ENCODE measurements at regions not wholly inside any gene's neighbourhood (a gene's known extent, or its start where the extent isn't known, plus 50 kb on each side); places are given as distances from the start of the nearest gene placed in this dataset.
A peak's percentile ranks its signal among the peaks of the same experiment; 100 is the strongest.

DNA sequence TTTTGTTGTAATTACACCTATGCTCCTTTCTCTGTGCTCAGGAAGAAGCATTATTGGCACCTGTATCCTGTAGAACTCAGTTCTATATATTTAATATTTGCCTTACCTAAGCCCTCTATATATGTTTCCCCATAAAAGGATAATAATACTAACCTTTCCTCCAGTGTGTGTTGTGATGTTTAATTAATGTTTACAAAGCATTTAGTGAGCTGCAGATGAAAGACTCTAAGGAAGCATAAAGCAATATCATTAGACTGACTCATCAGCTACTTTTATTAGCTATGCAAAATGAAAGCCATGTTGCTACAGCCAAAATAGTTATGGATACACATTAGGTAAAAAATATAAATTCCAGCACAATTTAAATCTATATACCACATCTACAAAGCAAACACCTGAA is 93.6 kb upstream of the PTPN13 start:
- no peaks in the 10 kb centered on the region for H3K36me3 ChIP-seq
- intact Hi-C loops (cut with DNase I), result loop anchor here in 2 of 4 donors (5.0 to 10.0 kb wide), 2 partner anchors 734 to 1962 kb away; no protein-coding TSS in a partner anchor
- DNase-seq, result no peak
- TF ChIP-seq POLR2A (IDR thresholded peaks at IDR 0.05), result no peak
- H3K9me3 ChIP-seq, result no peaks in the 10 kb centered on the region
- H3K27me3 ChIP-seq, result no peaks in the 10 kb centered on the region
- no peaks in the 10 kb centered on the region for H3K4me1 ChIP-seq (ENCODE audit: insufficient read depth)
- H3K27ac ChIP-seq, result no peak overlapping the region
- no peak overlapping the region for H3K4me3 ChIP-seq

GRCh38 chr4:86502081-86502480 is 92.0 kb upstream of the PTPN13 start:
- no peaks in the 10 kb centered on the region for H3K27me3 ChIP-seq
- no peak overlapping the region for H3K27ac ChIP-seq
- DNase-seq, result no peak
- intact Hi-C loops (cut with DNase I), result loop anchor here in 2 of 4 donors (5.0 to 10.0 kb wide), 2 partner anchors 733 to 1960 kb away; no protein-coding TSS in a partner anchor
- 90 to 93% (median 92%) methylated on average over 2 of the region's 2 CpGs for WGBS, 3 donors
- TF ChIP-seq CTCF (IDR thresholded peaks at IDR 0.05) (no peak), POLR2A (IDR thresholded peaks at IDR 0.05) (no peak), EP300 (IDR thresholded peaks at IDR 0.05) (no peak)
- no peaks in the 10 kb centered on the region for H3K4me1 ChIP-seq (ENCODE audit: insufficient read depth)
- H3K36me3 ChIP-seq, result no peaks in the 10 kb centered on the region
- H3K4me3 ChIP-seq, result no peak overlapping the region
- H3K9me3 ChIP-seq, result no peaks in the 10 kb centered on the region

DNA sequence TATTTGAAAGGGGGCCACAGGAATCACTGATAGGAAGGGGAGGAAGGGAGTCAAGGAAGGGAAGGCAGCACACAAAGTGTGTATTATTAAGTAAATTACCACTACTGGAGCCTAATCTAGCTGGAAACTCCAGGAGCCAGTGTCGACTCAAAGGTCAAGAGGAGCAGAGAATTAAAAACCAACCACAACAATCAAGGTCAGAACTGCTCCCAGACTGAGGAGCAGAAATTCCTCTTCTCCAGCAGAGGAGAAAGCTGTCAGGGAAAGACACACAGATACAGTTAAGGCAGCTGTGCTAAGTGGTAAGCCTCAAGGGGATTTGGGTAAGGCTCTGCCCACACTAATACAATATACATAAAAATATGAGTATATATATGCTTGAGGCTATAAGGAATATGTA is 87.5 kb upstream of the PTPN13 start:
- TF ChIP-seq POLR2A (IDR thresholded peaks at IDR 0.05), result no peak
- no peak for TF ChIP-seq EP300 (IDR thresholded peaks at IDR 0.05)
- TF ChIP-seq CTCF (IDR thresholded peaks at IDR 0.05), result no peak
- 3 to 19% (median 8%) methylated on average over 1 of the region's 1 CpG for WGBS, 3 donors

DNA sequence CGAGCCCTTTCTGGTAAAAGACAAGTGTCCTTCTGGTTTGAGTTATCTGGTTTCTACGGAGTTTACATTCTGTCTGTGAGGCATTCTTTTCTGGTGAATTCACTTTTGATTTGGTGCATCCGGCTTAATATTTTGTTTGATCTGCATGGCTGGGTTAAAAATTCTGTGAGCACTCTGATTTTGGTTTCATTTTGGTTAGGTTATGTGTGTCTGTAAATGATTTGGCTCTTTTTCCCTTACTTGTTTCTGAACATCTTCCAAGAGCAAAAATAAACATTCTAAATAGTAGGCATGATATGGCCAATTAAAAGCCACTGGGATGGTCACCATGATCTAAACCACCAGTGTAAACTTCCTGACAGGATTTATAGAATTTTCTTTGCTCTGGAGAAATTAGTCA is 85.7 kb upstream of the PTPN13 start:
- intact Hi-C loops (cut with DNase I), result loop anchor here in 1 of 4 donors (10.0 kb wide), 1 partner anchor 726 kb away; no protein-coding TSS in a partner anchor
- no peak for DNase-seq
- no peaks in the 10 kb centered on the region for H3K4me1 ChIP-seq (ENCODE audit: insufficient read depth)
- no peak for TF ChIP-seq POLR2A (IDR thresholded peaks at IDR 0.05)
- TF ChIP-seq CTCF (IDR thresholded peaks at IDR 0.05), result no peak
- TF ChIP-seq EP300 (IDR thresholded peaks at IDR 0.05), result no peak
- H3K27me3 ChIP-seq, result no peaks in the 10 kb centered on the region
- H3K4me3 ChIP-seq, result no peak overlapping the region
- WGBS, 3 donors, result 4 to 14% (median 9%) methylated on average over 3 of the region's 3 CpGs
- no peaks in the 10 kb centered on the region for H3K9me3 ChIP-seq
- H3K27ac ChIP-seq, result peak overlapping the region in 1 of 2 donors; percentile 22
- no peaks in the 10 kb centered on the region for H3K36me3 ChIP-seq

More for the DNA sequence above, 87.5 kb upstream of the PTPN13 start:
- H3K4me1 ChIP-seq (ENCODE audit: insufficient read depth), result no peaks in the 10 kb centered on the region
- no peaks in the 10 kb centered on the region for H3K36me3 ChIP-seq
- DNase-seq, result no peak
- no peaks in the 10 kb centered on the region for H3K27me3 ChIP-seq
- H3K4me3 ChIP-seq, result no peak overlapping the region
- no peak overlapping the region for H3K27ac ChIP-seq
- no peaks in the 10 kb centered on the region for H3K9me3 ChIP-seq
- intact Hi-C loops (cut with DNase I), result loop anchor here in 1 of 4 donors (10.0 kb wide), 1 partner anchor 728 kb away; no protein-coding TSS in a partner anchor

- 86 to 98% (median 97%) methylated on average over 2 of the region's 2 CpGs for WGBS, 3 donors
- Histone ChIP-seq H3K36me3 (no peaks in the 10 kb centered on the region), H3K27ac (no peak overlapping the region), H3K27me3 (no peaks in the 10 kb centered on the region), H3K4me1 (ENCODE audit: insufficient read depth) (no peaks in the 10 kb centered on the region), H3K4me3 (no peak overlapping the region), H3K9me3 (no peaks in the 10 kb centered on the region)
- DNase-seq, result no peak
- intact Hi-C loops (cut with DNase I), result no loop called here
- TF ChIP-seq POLR2A (IDR thresholded peaks at IDR 0.05), result no peak
- TF ChIP-seq CTCF (IDR thresholded peaks at IDR 0.05), result no peak
- no peak for TF ChIP-seq EP300 (IDR thresholded peaks at IDR 0.05)
These were observed 82.5 kb upstream of the PTPN13 start for GRCh38 chr4:86511590-86511989.
